ES-I3 (cell line): ENCODE measurements at regions not wholly inside any gene's neighbourhood (a gene's known extent, or its start where the extent isn't known, plus 50 kb on each side); places are given as distances from the start of the nearest gene placed in this dataset.

Source experiments
- H3K36me3 ChIP-seq: 2 replicates; pipeline ENCODE4 v1.6.1; 2013; ENCODE audit warnings: mild to moderate bottlenecking, low read length, control low read depth, moderate library complexity; ENCODE audit not compliant: insufficient read depth
- H3K4me1 ChIP-seq: 2 replicates; pipeline ENCODE4 v1.6.1; 2013; ENCODE audit warnings: mild to moderate bottlenecking, control low read depth, low read length; ENCODE audit not compliant: insufficient read depth
- H3K9ac ChIP-seq: 2 replicates; pipeline ENCODE4 v1.6.1; 2013; ENCODE audit warnings: low read depth, mild to moderate bottlenecking, low read length, moderate library complexity
- H3K9me3 ChIP-seq: 2 replicates; pipeline ENCODE4 v1.6.1; 2013; ENCODE audit warnings: mild to moderate bottlenecking, low read length, moderate library complexity; ENCODE audit not compliant: control insufficient read depth, insufficient read depth

- Histone ChIP-seq H3K9ac (no peak overlapping the region), H3K36me3 (no peaks in the 10 kb centered on the region), H3K9me3 (no peaks in the 10 kb centered on the region), H3K4me1 (no peaks in the 10 kb centered on the region)
Observed at GRCh38 chr5:162384225-162384624, 316.7 kb downstream of the GABRG2 start.

- Histone ChIP-seq H3K9ac (no peak overlapping the region), H3K4me1 (no peaks in the 10 kb centered on the region), H3K36me3 (no peaks in the 10 kb centered on the region), H3K9me3 (no peaks in the 10 kb centered on the region)
Observed at GRCh38 chr5:162391833-162392232, 324.3 kb downstream of the GABRG2 start.

- Histone ChIP-seq H3K4me1 (no peaks in the 10 kb centered on the region), H3K9me3 (no peaks in the 10 kb centered on the region), H3K36me3 (no peaks in the 10 kb centered on the region), H3K9ac (no peak overlapping the region)
Observed at GRCh38 chr5:162392336-162392735, 324.8 kb downstream of the GABRG2 start.

GRCh38 chr5:162393534-162393933 is 326.0 kb downstream of the GABRG2 start:
- H3K36me3 ChIP-seq = no peaks in the 10 kb centered on the region
- H3K9me3 ChIP-seq = no peaks in the 10 kb centered on the region
- no peak overlapping the region for H3K9ac ChIP-seq
- H3K4me1 ChIP-seq = no peaks in the 10 kb centered on the region

DNA sequence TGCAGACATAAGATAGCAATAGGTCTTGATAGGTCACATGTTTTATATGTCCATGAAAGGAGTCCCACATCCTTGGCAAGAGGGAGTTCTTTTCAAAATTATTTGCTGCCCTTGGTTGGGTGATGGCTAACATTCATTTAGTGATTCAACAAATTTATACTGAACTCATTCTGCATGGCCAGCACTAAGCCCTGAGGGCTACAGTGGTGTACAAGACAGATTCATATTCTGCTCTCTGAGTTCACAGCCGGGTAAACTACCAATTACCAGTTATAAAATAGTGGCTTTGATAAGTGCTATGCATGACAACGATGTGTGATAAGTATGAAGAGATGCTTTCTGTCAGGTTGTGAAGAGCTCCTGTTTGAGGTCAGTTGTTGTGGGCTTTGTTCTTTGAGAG is 340.0 kb downstream of the GABRG2 start:
- no peak overlapping the region for H3K9ac ChIP-seq
- H3K4me1 ChIP-seq = no peaks in the 10 kb centered on the region
- H3K9me3 ChIP-seq = no peaks in the 10 kb centered on the region
- H3K36me3 ChIP-seq = no peaks in the 10 kb centered on the region

GRCh38 chr5:162410365-162410764 is 342.8 kb downstream of the GABRG2 start:
- Histone ChIP-seq H3K9me3 (no peaks in the 10 kb centered on the region), H3K36me3 (no peaks in the 10 kb centered on the region)

GRCh38 chr5:162429142-162429541 is 361.6 kb downstream of the GABRG2 start:
- Histone ChIP-seq H3K4me1 (no peaks in the 10 kb centered on the region), H3K9me3 (no peaks in the 10 kb centered on the region), H3K9ac (no peak overlapping the region), H3K36me3 (no peaks in the 10 kb centered on the region)

More at GRCh38 chr5:162410365-162410764, 342.8 kb downstream of the GABRG2 start:
- H3K4me1 ChIP-seq = no peaks in the 10 kb centered on the region
- H3K9ac ChIP-seq = no peak overlapping the region

GRCh38 chr5:162434281-162434680 is 366.7 kb downstream of the GABRG2 start:
- Histone ChIP-seq H3K9ac (no peak overlapping the region), H3K9me3 (no peaks in the 10 kb centered on the region), H3K36me3 (no peaks in the 10 kb centered on the region), H3K4me1 (no peaks in the 10 kb centered on the region)

- Histone ChIP-seq H3K36me3 (no peaks in the 10 kb centered on the region), H3K9ac (no peak overlapping the region), H3K9me3 (no peaks in the 10 kb centered on the region), H3K4me1 (no peaks in the 10 kb centered on the region)
Observed at GRCh38 chr5:162436055-162436454, 368.5 kb downstream of the GABRG2 start.

GRCh38 chr5:162444129-162444762 is 376.7 kb downstream of the GABRG2 start:
- H3K36me3 ChIP-seq = no peaks in the 10 kb centered on the region
- H3K4me1 ChIP-seq = no peaks in the 10 kb centered on the region
- no peaks in the 10 kb centered on the region for H3K9me3 ChIP-seq
- H3K9ac ChIP-seq = no peak overlapping the region

GRCh38 chr5:162456086-162456485 is 388.5 kb downstream of the GABRG2 start:
- no peaks in the 10 kb centered on the region; the same call in none of the 2 replicates for H3K9me3 ChIP-seq
- no peaks in the 10 kb centered on the region for H3K36me3 ChIP-seq

DNA sequence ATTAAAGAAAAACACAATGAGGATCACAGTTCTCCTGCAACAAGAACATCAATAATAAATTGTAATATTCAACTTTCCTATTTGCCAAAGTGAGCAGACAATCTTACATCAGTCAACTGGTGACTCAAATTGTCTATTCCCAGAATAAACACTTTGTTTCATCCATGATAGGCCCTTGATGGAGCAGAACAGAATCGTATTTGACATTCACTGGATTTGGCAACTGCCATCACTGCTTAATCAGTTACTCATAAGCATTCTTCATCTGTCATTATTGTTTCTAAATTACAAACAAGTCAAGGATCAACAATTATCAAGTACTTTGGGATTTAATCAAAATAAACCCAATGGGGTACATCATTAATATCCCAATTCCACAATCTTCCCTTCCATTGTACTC is 398.4 kb downstream of the GABRG2 start:
- Histone ChIP-seq H3K36me3 (no peaks in the 10 kb centered on the region), H3K4me1 (no peaks in the 10 kb centered on the region), H3K9ac (no peak overlapping the region), H3K9me3 (no peaks in the 10 kb centered on the region)

More at GRCh38 chr5:162456086-162456485, 388.5 kb downstream of the GABRG2 start:
- no peaks in the 10 kb centered on the region for H3K4me1 ChIP-seq
- H3K9ac ChIP-seq = no peak overlapping the region

DNA sequence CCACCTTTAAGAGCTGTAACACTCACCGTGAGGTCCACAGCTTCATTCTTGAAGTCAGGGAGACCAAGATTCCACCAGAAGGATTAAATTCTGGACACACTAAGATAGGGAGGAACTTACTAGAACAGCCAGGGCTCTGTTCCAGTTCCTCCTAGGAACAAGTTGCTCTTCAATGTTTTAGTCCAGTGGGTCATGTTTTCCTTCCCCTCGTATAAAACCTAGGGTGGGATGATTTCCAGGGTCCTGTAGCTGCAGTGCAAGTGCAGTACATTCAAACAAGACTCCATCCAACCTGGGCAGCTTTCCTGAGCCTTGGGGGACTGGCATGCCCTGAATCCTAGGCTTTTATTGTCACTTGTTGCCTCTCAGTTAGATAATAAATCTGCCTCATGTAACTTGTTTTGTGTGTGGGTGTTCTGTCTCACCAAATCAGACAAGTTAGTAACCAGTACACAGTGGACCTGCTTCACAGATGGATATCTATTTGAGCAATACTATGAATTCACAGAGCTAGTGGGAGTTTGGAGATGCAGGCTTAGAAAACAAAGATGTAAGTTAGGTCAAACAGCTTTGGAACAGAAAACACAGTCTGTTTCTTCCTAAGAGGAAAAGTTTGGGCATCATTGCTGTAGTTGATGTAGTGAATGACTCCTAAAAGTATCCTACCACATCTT is 405.6 kb downstream of the GABRG2 start:
- Histone ChIP-seq H3K36me3 (no peaks in the 10 kb centered on the region), H3K9me3 (no peaks in the 10 kb centered on the region), H3K4me1 (no peaks in the 10 kb centered on the region), H3K9ac (no peak overlapping the region)

DNA sequence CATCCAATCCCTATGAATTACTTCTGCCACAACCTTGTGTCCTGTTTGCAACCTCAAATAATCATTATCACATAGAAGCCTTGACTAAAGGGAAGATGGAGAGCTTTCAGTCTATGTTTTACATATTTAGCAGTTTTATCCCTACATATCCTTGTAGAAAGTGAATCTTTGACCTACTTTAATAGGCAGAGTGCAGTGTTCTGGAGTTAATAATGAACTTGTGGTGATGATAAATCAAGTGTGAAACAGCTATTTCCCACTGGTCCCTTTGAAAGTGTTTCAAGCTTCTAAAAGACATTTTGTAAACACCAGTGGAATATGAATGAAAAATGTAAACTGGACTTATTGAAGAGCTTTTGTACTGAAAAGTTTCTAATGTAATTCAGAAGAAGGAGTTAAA is 406.7 kb downstream of the GABRG2 start:
- Histone ChIP-seq H3K9me3 (no peaks in the 10 kb centered on the region), H3K4me1 (no peaks in the 10 kb centered on the region)

GRCh38 chr5:162484095-162484494 is 416.5 kb downstream of the GABRG2 start:
- Histone ChIP-seq H3K9ac (no peak overlapping the region), H3K36me3 (no peaks in the 10 kb centered on the region), H3K9me3 (no peaks in the 10 kb centered on the region), H3K4me1 (no peaks in the 10 kb centered on the region)

More for the DNA sequence above, 406.7 kb downstream of the GABRG2 start:
- Histone ChIP-seq H3K36me3 (no peaks in the 10 kb centered on the region), H3K9ac (no peak overlapping the region)
